Trophoblast cell (in vitro differentiated cells and primary cell): ENCODE measurements at regions not wholly inside any gene's neighbourhood (a gene's known extent, or its start where the extent isn't known, plus 50 kb on each side); places are given as distances from the start of the nearest gene placed in this dataset.

Source experiments
- DNase-seq, 2 donors: peaks; one replicate each; pipeline ENCODE4 v3.0.0-alpha.2; 2016
- H2AFZ ChIP-seq: 2 replicates; pipeline ENCODE4 v1.6.1; 2013; ENCODE audit warnings: low read length, moderate library complexity, mild to moderate bottlenecking; ENCODE audit not compliant: insufficient read depth, poor library complexity
- H2AK5ac ChIP-seq: 2 replicates; pipeline ENCODE4 v1.6.1; 2013; ENCODE audit warnings: mild to moderate bottlenecking, low read length
- H2BK120ac ChIP-seq: 2 replicates; pipeline ENCODE4 v1.6.1; 2013; ENCODE audit warnings: low read length, mild to moderate bottlenecking, moderate library complexity; ENCODE audit not compliant: insufficient read depth, poor library complexity
- H2BK12ac ChIP-seq: 2 replicates; pipeline ENCODE4 v1.6.1; 2013; ENCODE audit warnings: mild to moderate bottlenecking, low read length, moderate library complexity
- H2BK5ac ChIP-seq: 2 replicates; pipeline ENCODE4 v1.6.1; 2013; ENCODE audit warnings: low read length, low read depth, moderate library complexity, mild to moderate bottlenecking; ENCODE audit not compliant: poor library complexity
- H3K14ac ChIP-seq: 2 replicates; pipeline ENCODE4 v1.6.1; 2013; ENCODE audit warnings: mild to moderate bottlenecking, low read length
- H3K18ac ChIP-seq: 2 replicates; pipeline ENCODE4 v1.6.1; 2013; ENCODE audit warnings: mild to moderate bottlenecking, low read length
- H3K23ac ChIP-seq: 2 replicates; pipeline ENCODE4 v1.6.1; 2013; ENCODE audit warnings: low read length
- H3K27ac ChIP-seq: 2 replicates; pipeline ENCODE4 v1.5.1; 2013; ENCODE audit warnings: low read depth, mild to moderate bottlenecking, inconsistent platforms, low read length, moderate library complexity
- H3K27me3 ChIP-seq: 2 replicates; pipeline ENCODE4 v1.6.1; 2013; ENCODE audit warnings: inconsistent platforms, mild to moderate bottlenecking, low read length, moderate library complexity; ENCODE audit not compliant: insufficient read depth
- H3K36me3 ChIP-seq, 2 experiments: 1 replicate in 1 of 2; 2 replicates in 1 of 2; pipeline ENCODE4 v1.6.1; 2013; ENCODE audit warnings: low read length in 2 of 2, mild to moderate bottlenecking in 2 of 2, moderate library complexity in 1 of 2; ENCODE audit not compliant: insufficient read depth in 2 of 2, control insufficient read depth in 1 of 2
- H3K4ac ChIP-seq: 2 replicates; pipeline ENCODE4 v1.6.1; 2013; ENCODE audit warnings: low read depth, mild to moderate bottlenecking, low read length, moderate library complexity
- H3K4me1 ChIP-seq, 2 experiments: 1 replicate in 1 of 2; 2 replicates in 1 of 2; pipeline ENCODE4 v1.6.1; 2013; ENCODE audit warnings: low read length in 2 of 2, mild to moderate bottlenecking in 2 of 2, moderate library complexity in 1 of 2; ENCODE audit not compliant: insufficient read depth in 2 of 2, control insufficient read depth in 1 of 2
- H3K4me2 ChIP-seq: 2 replicates; pipeline ENCODE4 v1.6.1; 2013; ENCODE audit warnings: inconsistent platforms, mild to moderate bottlenecking, low read length, moderate library complexity
- H3K4me3 ChIP-seq: 2 replicates; pipeline ENCODE4 v1.5.1; 2013; ENCODE audit warnings: mild to moderate bottlenecking, low read depth, low read length, inconsistent platforms
- H3K79me1 ChIP-seq: one replicate; pipeline ENCODE4 v1.6.1; 2013; ENCODE audit warnings: low read length
- H3K79me2 ChIP-seq: 2 replicates; pipeline ENCODE4 v1.6.1; 2013; ENCODE audit warnings: low read length, mild to moderate bottlenecking; ENCODE audit not compliant: control insufficient read depth, insufficient read depth, poor library complexity
- H3K9ac ChIP-seq: 2 replicates; pipeline ENCODE4 v1.6.1; 2013; ENCODE audit warnings: mild to moderate bottlenecking, low read length
- H3K9me3 ChIP-seq: 2 replicates; pipeline ENCODE4 v1.6.1; 2013; ENCODE audit warnings: low read depth, mild to moderate bottlenecking, control low read depth, inconsistent platforms, low read length; ENCODE audit not compliant: insufficient read depth
- H4K12ac ChIP-seq: 2 replicates; pipeline ENCODE4 v1.6.1; 2013; ENCODE audit warnings: low read depth, mild to moderate bottlenecking, low read length, moderate library complexity
- H4K8ac ChIP-seq: 2 replicates; pipeline ENCODE4 v1.6.1; 2013; ENCODE audit warnings: low read depth, mild to moderate bottlenecking, low read length, moderate library complexity
- H4K91ac ChIP-seq: one replicate; pipeline ENCODE4 v1.6.1; 2013; ENCODE audit warnings: low read depth, mild to moderate bottlenecking, low read length, moderate library complexity
- WGBS: extraction: QIAGEN DNeasy Blood & Tissue Kit; methylation state at CpG from one replicate; pipeline ENCODE4 v1.1.7; 2013; ENCODE audit warnings: missing lambda C conversion rate; ENCODE audit not compliant: insufficient read length, insufficient coverage; ENCODE audit errors: extremely low coverage; 5-methylcytosine and 5-hydroxymethylcytosine counted together

DNA sequence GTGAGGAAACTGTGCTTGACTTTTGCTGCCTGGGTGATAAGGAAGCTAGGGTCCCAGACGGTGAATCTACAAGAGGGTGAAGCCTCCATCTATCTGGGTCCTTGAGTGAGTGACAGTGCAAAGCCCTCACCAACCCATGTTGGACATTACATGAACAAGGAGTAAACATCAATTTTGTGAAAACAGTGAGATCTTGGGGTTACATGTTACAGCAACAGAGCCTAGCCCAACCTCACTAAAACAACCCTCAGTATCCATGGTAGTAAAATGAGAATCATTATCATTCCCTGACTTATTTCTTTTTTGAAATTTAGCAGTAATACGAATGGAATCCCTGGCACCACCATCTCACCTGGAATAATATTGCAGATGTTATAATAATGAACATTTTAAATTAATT is 103.4 kb downstream of the TSN start:
- Histone ChIP-seq H3K27ac (no peak overlapping the region), H3K9me3 (peaks cover 2% of the 10 kb centered on the region), H3K27me3 (no peaks in the 10 kb centered on the region), H3K18ac (no peak overlapping the region), H3K4me3 (no peak overlapping the region), H3K4ac (no peak overlapping the region), H3K23ac (peak overlapping the region; percentile 69), H2AK5ac (no peak overlapping the region), H2BK5ac (no peak overlapping the region), H2BK120ac (no peak overlapping the region), H3K14ac (no peak overlapping the region), H2BK12ac (no peak overlapping the region), H3K36me3 (no peaks in the 10 kb centered on the region), H4K91ac (no peak overlapping the region), H4K12ac (no peak overlapping the region), H3K4me1 (no peaks in the 10 kb centered on the region), H3K9ac (no peak overlapping the region), H2AFZ (no peak overlapping the region), H3K79me1 (no peaks in the 10 kb centered on the region), H4K8ac (no peak overlapping the region), H3K4me2 (no peak overlapping the region), H3K79me2 (no peaks in the 10 kb centered on the region)
- no CpG with 5 or more reads among the region's 2 CpGs for WGBS
- DNase-seq: no peak

DNA sequence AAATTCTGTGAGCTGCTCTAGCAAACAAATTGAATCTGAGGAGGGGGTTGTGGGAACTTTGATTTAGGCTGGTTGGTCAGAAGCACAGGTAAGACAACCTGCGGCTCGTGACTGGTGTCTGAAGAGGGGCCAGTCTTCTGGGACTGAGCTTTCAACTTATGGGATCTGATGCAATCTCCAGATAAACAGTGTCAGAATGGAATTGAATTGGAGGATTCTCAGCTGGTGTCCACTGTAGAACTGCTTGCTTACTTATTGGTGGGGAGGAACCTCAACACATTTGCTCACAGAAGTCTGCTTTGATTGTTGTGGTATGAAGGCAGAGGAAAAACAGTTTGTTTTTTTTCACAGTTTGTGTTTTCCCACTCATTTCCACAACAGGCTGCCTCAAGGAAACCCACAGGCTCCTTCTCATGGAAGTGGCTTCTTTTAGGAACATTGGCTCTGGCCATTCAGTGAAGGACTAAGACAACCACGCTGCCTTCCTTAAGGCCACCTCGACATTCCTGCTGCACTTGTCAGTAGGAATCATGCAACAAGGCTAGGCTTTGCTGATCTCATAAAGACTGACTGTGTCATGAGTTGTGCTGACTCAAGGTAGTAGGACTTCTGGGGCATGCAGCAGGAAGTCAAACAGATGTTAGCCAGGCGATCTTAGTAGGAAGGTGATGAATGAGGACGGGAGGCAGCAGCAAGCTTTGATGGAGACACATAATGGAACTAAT is 104.7 kb downstream of the TSN start:
- Histone ChIP-seq H2AK5ac (no peak overlapping the region), H4K12ac (no peak overlapping the region), H3K18ac (no peak overlapping the region), H3K27me3 (no peaks in the 10 kb centered on the region), H3K36me3 (no peaks in the 10 kb centered on the region), H2AFZ (no peak overlapping the region), H2BK120ac (no peak overlapping the region), H3K79me2 (no peaks in the 10 kb centered on the region), H3K27ac (no peak overlapping the region), H3K4me1 (no peaks in the 10 kb centered on the region), H4K8ac (no peak overlapping the region), H3K4me3 (no peak overlapping the region), H3K9ac (no peak overlapping the region), H2BK12ac (no peak overlapping the region), H3K79me1 (no peaks in the 10 kb centered on the region), H3K14ac (no peak overlapping the region), H3K9me3 (peaks cover 2% of the 10 kb centered on the region), H3K4me2 (no peak overlapping the region), H3K23ac (no peak overlapping the region), H2BK5ac (no peak overlapping the region), H3K4ac (no peak overlapping the region), H4K91ac (no peak overlapping the region)
- no CpG with 5 or more reads among the region's 6 CpGs for WGBS
- peak; percentile 19 to 57 for DNase-seq

DNA sequence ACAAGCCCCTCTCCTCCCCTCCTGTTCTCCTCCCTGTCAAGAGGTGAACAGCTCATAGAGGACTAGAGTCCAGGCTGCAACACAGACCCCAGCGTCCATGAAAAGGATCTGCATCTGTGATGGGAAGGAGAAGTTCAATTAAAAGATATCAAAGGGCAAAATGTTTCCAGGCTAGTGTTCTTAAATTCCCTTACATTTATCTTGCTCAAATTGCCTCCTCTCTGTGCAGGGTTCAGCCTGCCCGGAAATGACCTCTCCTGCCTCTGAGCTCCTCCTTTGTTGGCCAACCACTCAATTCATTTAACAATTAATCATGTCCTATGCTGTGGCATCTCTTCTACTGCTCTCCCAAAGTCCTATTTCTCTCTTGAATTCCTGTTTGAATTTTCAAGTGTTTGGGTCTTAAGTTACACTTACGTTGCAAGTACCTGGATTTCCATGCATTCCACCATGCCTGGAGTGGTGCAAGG is 105.3 kb downstream of the TSN start:
- Histone ChIP-seq H3K23ac (no peak overlapping the region), H2AFZ (no peak overlapping the region), H4K12ac (no peak overlapping the region), H3K27ac (no peak overlapping the region), H3K14ac (no peak overlapping the region), H2BK5ac (no peak overlapping the region), H3K4ac (no peak overlapping the region), H2BK12ac (no peak overlapping the region), H2BK120ac (no peak overlapping the region), H3K9me3 (peaks cover 2% of the 10 kb centered on the region), H3K79me1 (no peaks in the 10 kb centered on the region), H3K4me2 (no peak overlapping the region), H3K18ac (no peak overlapping the region), H3K27me3 (no peaks in the 10 kb centered on the region), H3K4me3 (no peak overlapping the region), H3K79me2 (no peaks in the 10 kb centered on the region), H2AK5ac (no peak overlapping the region), H3K36me3 (no peaks in the 10 kb centered on the region), H4K91ac (no peak overlapping the region), H3K9ac (no peak overlapping the region), H3K4me1 (no peaks in the 10 kb centered on the region), H4K8ac (no peak overlapping the region)
- no CpG with 5 or more reads among the region's 3 CpGs for WGBS
- DNase-seq: no peak

- Histone ChIP-seq H4K12ac (no peak overlapping the region), H3K9ac (no peak overlapping the region), H2BK120ac (no peak overlapping the region), H2BK5ac (no peak overlapping the region), H3K79me1 (no peaks in the 10 kb centered on the region), H3K9me3 (peaks cover 2% of the 10 kb centered on the region), H3K36me3 (no peaks in the 10 kb centered on the region), H3K4me3 (no peak overlapping the region), H2AK5ac (no peak overlapping the region), H4K8ac (no peak overlapping the region), H3K4me1 (no peaks in the 10 kb centered on the region), H3K4ac (no peak overlapping the region), H3K14ac (no peak overlapping the region), H2AFZ (no peak overlapping the region), H4K91ac (no peak overlapping the region), H3K79me2 (no peaks in the 10 kb centered on the region), H3K23ac (no peak overlapping the region), H3K18ac (no peak overlapping the region), H3K27ac (no peak overlapping the region), H2BK12ac (no peak overlapping the region), H3K4me2 (no peak overlapping the region), H3K27me3 (no peaks in the 10 kb centered on the region)
- no CpG with 5 or more reads among the region's 4 CpGs for WGBS
- no peak for DNase-seq
Measured at GRCh38 chr2:121862286-121862685, 106.8 kb downstream of the TSN start.
